ENCODE measurements at regions not wholly inside any gene's neighbourhood (a gene's known extent, or its start where the extent isn't known, plus 50 kb on each side); places are given as distances from the start of the nearest gene placed in this dataset.

- Mint-ChIP-seq H3K27ac (ENCODE audit: unreplicated experiment) (no peak overlapping the region), H3K9me3 (ENCODE audit: unreplicated experiment) (no peaks in the 10 kb centered on the region)
- no peak for TF ChIP-seq CTCF (IDR thresholded peaks at IDR 0.05; ENCODE audit: partially characterized antibody, unreplicated experiment)
Observed at GRCh38 chr15:53209396-53210042, 419.4 kb upstream of the ONECUT1 start.

GRCh38 chr15:53208751-53209150 lies 418.6 kb upstream of the ONECUT1 start:
- Mint-ChIP-seq H3K4me1 (ENCODE audit: low read depth, unreplicated experiment) (peaks cover 10% of the 10 kb centered on the region), H3K27ac (ENCODE audit: unreplicated experiment) (peak overlapping the region; percentile 6), H3K36me3 (ENCODE audit: unreplicated experiment) (no peaks in the 10 kb centered on the region), H3K9me3 (ENCODE audit: unreplicated experiment) (peaks cover 4% of the 10 kb centered on the region), H3K4me3 (ENCODE audit: unreplicated experiment) (no peak overlapping the region), H3K27me3 (ENCODE audit: unreplicated experiment) (peaks cover 2% of the 10 kb centered on the region)
- TF ChIP-seq CTCF (IDR thresholded peaks at IDR 0.05; ENCODE audit: partially characterized antibody, unreplicated experiment) = no peak
- DNase-seq = no peak

More at GRCh38 chr15:53209396-53210042, 419.4 kb upstream of the ONECUT1 start:
- Mint-ChIP-seq H3K36me3 (ENCODE audit: unreplicated experiment) (no peaks in the 10 kb centered on the region), H3K27me3 (ENCODE audit: unreplicated experiment) (no peaks in the 10 kb centered on the region), H3K4me3 (ENCODE audit: unreplicated experiment) (no peak overlapping the region), H3K4me1 (ENCODE audit: low read depth, unreplicated experiment) (peaks cover 10% of the 10 kb centered on the region)
- no peak for DNase-seq

- Mint-ChIP-seq H3K9me3 (ENCODE audit: unreplicated experiment) (peaks cover 4% of the 10 kb centered on the region), H3K36me3 (ENCODE audit: unreplicated experiment) (no peaks in the 10 kb centered on the region), H3K4me3 (ENCODE audit: unreplicated experiment) (no peak overlapping the region), H3K27ac (ENCODE audit: unreplicated experiment) (no peak overlapping the region), H3K4me1 (ENCODE audit: low read depth, unreplicated experiment) (peaks cover under 1% of the 10 kb centered on the region), H3K27me3 (ENCODE audit: unreplicated experiment) (peaks cover 2% of the 10 kb centered on the region)
- DNase-seq = no peak
- TF ChIP-seq CTCF (IDR thresholded peaks at IDR 0.05; ENCODE audit: partially characterized antibody, unreplicated experiment) = no peak
Observed at GRCh38 chr15:53203454-53203853, 413.3 kb upstream of the ONECUT1 start.

GRCh38 chr15:53202876-53203275 lies 412.7 kb upstream of the ONECUT1 start:
- Mint-ChIP-seq H3K36me3 (ENCODE audit: unreplicated experiment) (no peaks in the 10 kb centered on the region), H3K9me3 (ENCODE audit: unreplicated experiment) (peaks cover 4% of the 10 kb centered on the region), H3K27ac (ENCODE audit: unreplicated experiment) (no peak overlapping the region), H3K4me3 (ENCODE audit: unreplicated experiment) (no peak overlapping the region), H3K4me1 (ENCODE audit: low read depth, unreplicated experiment) (no peaks in the 10 kb centered on the region), H3K27me3 (ENCODE audit: unreplicated experiment) (peaks cover 2% of the 10 kb centered on the region)
- no peak for DNase-seq
- no peak for TF ChIP-seq CTCF (IDR thresholded peaks at IDR 0.05; ENCODE audit: partially characterized antibody, unreplicated experiment)

GRCh38 chr15:53197426-53197839 lies 407.3 kb upstream of the ONECUT1 start:
- Mint-ChIP-seq H3K27ac (ENCODE audit: unreplicated experiment) (no peak overlapping the region), H3K4me3 (ENCODE audit: unreplicated experiment) (peak overlapping the region; percentile 67), H3K9me3 (ENCODE audit: unreplicated experiment) (peaks cover 4% of the 10 kb centered on the region), H3K36me3 (ENCODE audit: unreplicated experiment) (no peaks in the 10 kb centered on the region), H3K4me1 (ENCODE audit: low read depth, unreplicated experiment) (peaks cover 33% of the 10 kb centered on the region), H3K27me3 (ENCODE audit: unreplicated experiment) (peaks cover 3% of the 10 kb centered on the region)
- peak; percentile 87 for DNase-seq
- TF ChIP-seq CTCF (IDR thresholded peaks at IDR 0.05; ENCODE audit: partially characterized antibody, unreplicated experiment) = peak; percentile 98

All from glutamatergic neuron (in vitro differentiated cells).